Renal pelvis (tissue), 1 donor: ENCODE measurements at regions not wholly inside any gene's neighbourhood (a gene's known extent, or its start where the extent isn't known, plus 50 kb on each side); places are given as distances from the start of the nearest gene placed in this dataset.

Experiments used
- DNase-seq: peaks from one replicate; pipeline ENCODE4 v3.0.0-alpha.2; 2013

DNA sequence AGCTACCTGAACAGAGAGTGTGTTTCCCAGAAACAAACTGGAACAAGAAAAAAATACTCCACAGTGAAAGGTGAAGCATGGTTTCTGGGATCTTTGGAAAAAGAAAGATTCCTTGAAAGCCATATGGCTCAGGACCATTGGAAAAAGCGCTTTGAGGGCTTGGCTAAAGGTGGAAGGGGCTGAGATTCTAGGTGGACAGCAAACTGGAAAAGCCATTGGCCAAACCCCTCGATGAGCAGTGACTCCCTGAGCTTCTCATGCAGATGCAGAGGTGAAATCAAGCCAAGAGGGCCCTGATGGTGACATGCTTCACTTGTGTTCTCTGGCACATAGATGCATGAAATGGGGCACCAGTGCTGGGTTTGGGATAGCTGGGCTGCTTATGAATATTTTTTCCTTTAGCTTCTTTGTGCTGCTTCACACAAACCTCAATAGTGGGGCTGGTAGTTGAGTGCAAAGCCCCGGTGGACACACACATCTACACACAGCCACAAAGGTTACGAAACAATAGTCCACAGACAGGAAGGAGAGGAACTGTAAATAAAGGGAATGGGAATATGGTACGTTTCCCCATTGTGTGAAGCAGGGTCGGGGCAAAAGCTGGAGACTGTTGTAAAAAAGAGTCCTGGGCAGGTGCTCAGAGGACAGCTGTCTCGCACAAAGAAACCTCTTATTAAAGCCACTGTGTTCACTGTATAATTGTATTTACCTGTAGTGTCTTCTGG lies 117.8 kb downstream of the FOXA2 start:
- DNase-seq = no peak

DNA sequence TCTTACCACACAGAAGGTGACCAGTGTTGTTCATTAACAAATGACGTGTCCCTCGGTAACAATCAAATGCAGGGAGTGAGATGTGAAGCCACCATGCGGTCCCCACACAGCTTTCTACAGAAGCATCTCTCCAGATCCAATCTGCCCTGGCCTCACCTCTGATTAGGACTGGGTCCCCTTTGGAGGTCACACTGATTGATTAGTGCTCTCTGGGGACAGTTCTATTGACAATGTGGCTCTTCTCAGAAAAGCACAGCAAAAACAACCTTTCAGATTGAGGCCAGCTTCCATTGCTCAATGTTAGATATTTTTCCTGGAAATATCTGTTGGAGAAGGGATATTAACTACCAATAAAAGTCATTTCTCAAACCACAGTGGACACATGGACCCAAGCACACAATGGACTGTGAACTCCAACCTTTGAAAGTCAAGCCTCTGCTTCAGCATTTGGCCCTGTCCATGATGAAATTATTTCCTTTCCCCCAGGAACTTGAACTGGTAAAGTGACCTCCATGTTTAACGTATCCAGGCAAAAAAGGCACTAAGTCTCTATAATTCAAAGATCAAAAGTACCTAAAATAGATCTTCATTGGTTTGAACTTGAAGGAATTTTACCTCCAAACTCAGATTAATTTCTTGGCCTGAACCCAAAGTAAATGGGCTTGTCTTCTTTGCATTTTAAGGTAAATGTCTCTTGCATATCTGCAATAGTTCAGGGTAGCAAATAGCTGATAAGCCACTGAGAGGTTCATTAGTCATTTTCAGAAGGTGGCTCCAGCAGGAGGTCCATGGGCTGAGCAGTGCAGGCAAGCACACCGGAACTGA lies 118.5 kb downstream of the FOXA2 start:
- DNase-seq = no peak

DNA sequence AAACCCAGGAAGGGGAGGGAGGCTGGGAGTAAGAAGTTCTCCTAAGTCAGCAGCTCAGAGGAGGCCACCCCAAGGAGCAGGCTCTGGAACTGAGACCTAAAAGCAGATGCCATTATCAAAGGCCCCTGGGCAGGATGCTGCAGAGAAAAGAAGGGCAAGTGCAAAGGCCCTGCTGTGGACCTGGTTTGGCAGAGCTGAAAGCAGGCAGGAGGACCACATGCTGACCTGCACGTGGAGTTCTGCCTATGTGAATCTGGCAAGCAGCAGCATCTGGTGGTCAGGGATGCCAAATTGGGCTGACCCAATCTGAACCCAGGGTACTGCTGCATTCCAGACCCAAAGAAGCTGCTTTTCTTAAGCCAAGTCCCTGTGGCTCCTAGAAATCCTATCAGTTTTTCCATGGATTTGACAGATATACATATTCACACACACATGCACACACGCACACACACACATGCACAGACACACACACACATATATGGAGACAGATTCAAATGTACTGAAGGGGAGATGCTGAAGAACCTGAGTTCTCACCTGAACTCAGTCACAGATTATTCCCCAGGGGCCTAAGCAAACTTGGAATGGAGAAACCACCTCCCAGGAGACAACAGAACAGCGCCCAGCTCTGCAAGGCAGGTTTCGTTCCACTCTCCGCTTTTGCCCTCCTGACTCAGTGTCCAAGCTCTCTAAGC lies 119.9 kb downstream of the FOXA2 start:
- DNase-seq = no peak

DNA sequence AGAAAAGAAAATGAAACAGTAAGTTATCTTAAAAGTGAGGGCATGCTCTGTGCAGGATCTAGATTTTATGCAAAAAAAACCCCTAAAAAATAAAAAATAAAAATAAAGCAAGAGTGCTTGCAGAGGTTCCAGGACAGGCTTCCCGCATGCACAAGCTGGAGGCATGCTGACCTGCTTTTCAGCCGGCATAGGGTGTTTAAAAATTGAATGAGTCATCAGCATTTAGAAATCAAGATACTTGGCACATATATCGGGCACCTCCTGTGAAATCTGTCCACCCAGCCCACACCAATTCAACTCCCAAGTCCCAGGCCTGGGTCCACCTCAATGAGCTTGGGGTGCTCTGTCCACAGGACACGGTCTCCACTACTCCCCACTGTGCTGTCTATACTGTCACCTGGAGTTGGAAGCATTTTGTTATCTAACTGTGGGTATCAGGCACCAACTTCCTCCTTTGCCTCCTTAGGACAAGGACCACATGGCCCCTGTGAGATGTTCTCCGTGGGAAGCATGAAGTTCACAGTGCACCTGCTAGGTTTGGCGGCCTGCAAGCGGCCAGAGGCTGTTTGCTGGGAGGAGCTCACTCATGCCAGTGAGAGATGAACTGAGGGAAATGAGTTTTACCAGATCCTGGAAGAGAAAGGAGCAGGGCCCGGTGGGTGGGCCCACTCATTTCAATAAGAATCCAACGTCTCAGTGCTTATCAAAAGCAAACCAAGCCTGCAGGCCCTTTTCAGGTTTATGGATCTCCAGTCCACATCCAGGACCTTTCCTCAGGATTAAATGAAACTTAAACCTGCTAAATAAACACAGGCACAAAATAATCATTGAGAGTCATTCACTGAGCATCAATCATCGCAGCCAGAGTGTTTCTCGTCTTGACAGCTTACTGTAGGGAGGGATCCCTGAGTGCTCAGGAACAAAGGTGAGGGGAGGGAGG lies 121.1 kb downstream of the FOXA2 start:
- no peak for DNase-seq

DNA sequence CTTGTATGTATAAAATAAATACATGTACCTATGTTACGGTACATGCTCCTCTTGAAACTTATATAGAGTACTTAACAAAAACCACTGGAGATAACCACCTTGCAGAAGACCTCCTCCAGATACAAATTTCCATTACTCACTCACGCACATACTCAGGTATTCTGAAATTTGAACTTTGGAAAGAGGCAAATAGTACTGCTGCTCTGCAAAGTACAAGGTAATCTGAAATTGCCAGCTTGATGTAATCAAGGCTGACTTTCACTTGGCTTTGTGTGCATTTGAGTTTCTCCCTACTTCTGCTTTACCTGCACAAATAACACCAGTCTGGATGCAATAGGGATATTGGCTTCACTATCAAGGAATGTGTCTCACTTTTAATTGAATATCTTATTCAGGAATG lies 123.6 kb downstream of the FOXA2 start:
- DNase-seq = no peak

DNA sequence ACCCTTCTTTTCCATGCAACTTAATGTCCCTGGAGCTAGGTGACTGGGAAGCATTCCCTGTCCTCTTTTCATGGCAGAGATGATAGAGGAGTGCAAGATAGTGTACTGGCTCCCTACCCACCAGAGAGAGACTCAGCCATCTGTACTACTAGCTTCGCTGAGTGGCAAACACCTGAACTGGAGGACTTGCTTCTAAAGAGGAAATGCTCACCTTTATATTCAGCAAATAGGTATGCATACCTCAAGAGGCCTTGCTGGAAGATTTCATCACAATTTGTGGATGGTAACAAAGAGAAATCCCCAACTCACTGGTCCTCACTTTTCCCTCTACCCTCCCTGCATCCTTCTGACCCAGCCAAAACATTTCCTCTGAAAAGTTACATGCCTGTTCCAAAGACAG lies 124.1 kb downstream of the FOXA2 start:
- no peak for DNase-seq

DNA sequence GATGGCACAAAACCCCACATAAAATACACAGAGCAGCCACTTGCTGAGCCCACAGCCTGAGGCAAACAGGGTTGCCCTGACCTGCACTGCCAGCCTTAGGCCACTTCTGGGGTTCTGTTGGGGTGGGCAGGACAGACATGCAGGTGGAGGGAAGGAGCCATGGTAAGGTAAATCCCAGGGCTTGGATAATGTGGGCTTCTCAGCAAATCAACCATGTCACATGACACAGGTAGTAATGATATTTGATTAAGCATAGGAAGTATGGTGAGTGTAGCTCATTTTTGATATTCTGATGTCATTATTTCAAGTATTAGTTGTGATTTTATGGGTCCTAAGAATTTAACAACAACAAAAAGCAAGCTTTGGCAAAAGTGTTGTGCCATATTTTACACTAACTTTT lies 124.6 kb downstream of the FOXA2 start:
- no peak for DNase-seq

DNA sequence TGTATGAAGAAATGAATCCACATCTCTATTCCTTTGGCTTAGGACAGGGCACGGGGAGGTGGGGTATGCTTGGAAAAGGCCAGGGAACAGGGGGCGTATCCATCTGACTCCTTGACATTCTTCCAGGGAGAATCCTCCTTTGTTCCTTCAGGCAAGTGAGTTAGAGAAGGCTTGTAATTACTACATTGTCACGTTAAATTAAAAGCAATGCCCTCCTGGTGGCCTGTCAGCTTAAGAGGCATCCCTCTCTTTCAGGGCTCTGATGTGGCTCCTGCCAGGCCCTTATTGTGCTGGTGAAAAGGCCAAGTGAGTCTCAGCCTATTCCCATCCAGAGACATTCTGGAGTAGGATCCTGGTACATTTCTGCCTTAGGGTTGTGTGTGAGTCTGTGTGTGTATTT lies 128.3 kb downstream of the FOXA2 start:
- DNase-seq = no peak

DNA sequence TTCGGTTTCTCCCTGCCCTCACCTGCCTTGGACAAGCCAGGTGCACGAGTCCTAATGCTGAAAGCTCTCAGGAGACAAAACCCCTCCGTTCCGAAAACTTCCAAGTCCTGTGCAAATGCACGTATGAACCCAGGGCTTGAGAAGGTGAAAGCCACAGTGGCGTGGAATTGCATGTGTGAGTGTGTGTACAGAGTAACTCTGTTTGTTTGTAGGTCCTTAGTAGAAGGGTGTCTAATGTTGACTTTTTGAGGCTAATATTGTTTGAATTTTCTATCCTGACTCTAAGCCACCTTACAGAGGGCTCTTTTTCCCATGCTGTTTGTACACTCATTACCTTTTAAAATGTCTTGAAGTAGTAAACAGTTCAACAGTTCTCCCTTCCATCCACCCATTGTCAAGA lies 129.1 kb downstream of the FOXA2 start:
- no peak for DNase-seq

DNA sequence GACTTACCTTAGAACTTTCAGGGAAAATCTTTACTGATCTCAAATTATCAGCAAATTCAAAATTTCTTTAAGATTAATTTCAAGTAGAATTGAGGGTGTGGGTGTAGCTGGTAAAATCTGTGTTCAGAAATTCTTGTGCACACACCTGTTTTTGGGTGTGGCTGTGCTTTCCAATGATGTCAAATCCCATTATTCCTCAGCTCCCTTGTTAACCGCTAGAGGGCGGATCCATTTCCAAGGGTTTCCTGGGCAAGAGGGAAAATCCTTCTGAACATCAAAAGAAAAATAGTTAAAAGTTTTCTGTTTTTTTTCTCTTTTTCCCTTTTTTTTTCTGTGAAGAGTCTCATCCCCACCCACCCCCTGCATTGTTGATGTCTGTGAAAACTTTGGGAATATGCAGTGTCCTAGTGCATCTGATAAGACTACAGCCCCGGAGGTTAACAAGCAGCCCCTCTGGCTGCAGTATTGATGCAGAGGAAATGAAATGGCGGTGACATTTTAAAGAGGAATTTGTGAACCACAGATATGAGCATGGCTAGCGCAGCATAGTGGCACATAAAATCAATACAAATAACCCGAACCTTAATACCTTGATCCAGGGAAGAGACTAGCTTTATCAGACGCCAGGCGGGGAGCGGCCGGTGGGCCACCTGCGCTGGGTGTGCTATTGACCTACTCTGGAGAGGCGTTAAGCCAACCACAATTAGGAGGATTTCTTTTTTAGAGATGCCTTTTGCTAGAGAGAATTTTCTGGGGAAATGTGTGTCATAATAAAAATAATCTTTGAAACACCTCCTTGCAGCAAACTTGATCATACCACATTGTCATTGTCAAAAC lies 130.9 kb downstream of the FOXA2 start:
- DNase-seq = no peak

DNA sequence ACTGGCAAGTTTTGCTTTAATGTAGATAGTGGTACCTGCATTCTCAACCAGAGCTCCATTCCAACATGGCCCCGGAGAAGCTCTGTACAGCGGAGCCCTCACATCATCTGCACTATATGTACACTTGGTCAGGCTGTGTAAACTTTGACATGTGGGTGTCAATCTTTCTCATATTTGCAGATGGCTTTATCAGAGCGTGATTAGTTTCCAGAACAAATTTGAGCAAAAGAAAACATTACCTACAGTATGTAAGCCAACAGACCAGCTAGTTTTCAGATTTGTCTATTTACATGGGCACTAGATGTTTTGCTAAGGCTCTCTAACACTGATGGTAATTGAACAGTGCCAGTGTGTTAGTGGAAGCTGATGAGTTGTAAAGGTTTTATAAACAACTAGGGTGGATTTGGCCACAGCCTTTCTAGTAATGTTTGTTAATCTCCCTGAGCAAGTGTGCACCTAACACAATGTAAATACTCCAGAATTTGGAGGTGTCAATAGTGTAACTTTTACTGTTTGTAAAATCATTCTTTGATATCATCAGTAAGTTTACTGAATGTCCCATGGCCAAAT lies 131.8 kb downstream of the FOXA2 start:
- DNase-seq = no peak

DNA sequence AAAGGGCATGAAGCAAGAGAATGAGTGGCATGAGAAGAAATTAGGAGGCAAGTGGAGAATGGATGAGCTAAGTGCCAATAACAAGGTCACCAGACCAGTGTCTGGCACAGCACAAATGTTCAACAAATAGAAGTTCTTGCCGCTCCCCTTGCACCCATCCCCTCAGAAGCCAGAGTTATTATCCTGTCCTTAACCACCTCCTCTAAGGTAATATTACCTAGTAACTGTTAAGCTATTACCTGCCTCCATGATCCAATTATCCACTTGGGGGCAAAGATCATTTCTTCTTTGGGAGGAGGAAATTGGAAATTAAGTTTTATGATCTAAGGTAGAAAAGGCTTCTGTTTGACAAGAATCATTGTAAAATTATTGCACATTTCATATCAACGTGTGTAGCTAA lies 133.8 kb downstream of the FOXA2 start:
- no peak for DNase-seq

DNA sequence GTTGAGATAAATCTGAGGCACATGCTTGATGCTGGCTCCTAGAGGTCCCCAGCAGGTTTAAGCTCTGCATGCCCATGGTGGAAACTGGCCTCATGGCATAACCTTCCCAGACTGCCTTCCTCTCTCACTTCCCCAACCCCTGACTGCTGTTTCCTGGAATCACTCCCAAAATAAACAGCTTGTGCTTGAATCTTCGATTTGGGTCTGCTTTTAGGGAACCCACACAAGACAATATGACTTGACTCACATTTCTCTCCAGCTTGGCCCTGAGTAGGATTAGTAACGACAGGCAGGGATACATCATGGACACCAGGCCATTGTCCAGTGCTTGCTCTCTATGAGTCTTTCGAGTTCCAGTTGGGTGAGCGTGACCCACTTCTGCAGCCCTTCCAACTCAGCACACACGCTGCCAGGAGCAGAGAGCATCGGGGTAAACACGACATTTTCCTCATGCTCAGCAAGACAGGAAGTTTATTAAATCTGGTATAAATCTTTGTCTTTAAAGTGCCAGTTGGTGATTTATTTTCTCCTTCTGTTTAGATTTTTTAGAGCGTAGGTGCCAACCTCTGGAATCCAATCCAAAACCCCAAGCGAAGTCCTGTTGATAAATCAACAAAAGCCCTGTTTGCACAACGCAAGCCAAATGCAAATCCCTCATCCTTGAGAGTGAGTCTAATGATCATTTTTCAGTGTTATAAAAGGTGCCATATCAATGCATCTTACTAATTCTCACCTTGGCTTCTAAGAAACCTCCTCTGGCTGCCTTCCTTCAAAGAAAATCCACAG lies 135.0 kb downstream of the FOXA2 start:
- DNase-seq = no peak

DNA sequence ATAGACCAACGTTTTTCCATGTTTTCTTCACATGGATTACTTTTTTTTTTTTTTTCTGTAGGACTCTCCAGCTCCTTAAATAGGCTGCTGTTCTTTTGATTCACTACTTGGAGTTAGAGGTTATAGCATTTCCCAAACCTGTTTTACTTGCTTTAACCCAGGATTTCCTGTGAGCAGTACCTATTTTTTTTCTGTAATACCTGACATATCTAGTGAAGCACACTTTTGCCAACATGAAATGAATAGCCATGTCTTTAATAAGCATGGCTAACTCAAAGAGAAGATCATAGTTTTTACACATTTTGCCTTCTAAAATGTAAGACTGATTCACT lies 137.0 kb downstream of the FOXA2 start:
- no peak for DNase-seq

DNA sequence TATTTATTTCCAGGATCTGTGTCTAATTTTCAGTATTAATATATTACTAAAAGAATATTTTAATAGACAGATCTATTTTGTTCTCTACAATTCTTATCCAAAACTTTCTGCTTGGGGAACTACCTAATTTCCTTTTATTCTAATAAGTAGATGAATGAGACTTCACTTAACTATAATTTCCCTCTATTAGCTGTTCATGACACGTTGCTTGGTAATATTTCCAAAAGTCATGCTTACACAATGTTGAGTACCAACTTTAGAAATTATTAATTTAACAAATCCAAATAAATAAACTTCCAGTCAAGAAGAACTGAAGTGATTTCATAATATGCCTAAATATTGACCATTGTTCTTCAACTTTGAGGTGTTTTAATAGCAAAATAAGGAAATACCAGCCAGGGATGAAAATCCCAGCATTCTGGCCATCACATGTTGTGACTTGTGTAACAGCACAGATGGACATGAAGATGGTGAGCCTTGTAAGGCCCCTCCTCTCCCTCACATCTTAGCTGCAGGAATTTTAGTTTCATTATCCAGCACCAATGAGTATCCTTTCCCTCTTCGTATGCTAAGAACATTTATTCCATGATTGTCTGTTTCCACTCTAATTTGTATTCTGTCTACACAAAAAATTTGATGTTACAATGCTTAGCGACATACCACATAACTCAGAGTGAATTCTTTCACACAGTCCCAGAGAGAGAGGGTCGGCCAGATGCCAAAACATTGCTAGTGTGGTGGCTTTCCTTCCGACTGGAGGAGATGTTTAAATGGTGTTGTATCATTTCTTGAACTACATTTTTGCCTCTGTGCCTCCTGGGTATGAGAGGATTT lies 137.5 kb downstream of the FOXA2 start:
- DNase-seq = no peak

DNA sequence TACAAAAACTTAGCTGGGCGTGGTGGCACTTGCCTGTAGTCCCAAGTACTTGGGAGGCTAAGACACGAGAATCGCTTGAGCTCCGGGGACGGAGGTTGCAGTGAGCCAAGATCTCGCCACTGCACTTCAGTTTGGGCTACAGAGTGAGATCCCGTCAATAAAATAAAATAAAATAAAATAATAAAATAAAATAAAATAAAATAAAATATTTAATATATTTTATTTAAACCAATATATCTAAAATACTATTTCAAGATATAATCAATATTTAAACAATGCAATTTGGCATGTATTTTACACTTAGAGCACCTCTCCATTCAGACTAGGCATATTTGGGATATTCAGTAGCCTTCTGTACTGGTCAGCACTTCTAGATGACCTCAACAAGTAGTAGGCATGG lies 142.1 kb downstream of the FOXA2 start:
- no peak for DNase-seq

DNA sequence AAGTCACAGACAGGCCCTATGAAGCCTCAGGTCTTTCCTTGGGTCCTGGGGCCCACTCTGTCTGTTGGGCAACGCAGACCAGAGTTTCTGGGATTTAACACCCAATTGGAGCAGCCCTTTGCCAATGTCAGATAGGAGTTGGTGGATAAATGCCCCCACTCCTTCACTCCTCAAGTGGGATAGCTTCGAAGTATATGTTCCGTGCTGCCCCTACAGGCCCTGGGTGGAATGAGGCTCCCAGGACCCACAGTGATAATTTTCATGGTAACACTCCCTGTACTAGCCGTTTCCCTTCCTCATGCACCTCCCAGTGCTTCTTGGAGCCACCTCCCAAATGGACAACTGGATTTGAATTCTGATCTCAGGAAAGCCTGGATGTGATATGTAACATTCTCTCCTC lies 145.4 kb downstream of the FOXA2 start:
- DNase-seq = no peak

DNA sequence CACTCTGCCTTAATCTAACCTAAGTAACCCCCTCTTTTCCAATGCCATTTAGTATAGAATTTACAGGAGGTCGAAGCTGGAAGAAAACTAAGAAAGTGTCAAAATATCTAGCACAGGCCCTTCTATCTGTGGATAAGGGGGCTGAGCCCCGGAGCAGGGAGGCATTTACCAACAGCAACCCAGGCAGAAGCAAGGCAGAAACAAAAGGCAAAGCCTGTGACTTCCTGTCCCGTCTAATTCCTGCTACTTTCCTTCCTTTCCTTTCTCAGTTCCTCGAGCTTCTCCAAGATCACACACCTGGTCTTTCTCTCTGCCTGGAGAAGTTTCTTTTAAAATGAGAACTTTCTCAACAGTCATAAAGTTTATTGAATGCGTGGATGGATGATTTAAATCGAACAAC lies 146.0 kb downstream of the FOXA2 start:
- no peak for DNase-seq

DNA sequence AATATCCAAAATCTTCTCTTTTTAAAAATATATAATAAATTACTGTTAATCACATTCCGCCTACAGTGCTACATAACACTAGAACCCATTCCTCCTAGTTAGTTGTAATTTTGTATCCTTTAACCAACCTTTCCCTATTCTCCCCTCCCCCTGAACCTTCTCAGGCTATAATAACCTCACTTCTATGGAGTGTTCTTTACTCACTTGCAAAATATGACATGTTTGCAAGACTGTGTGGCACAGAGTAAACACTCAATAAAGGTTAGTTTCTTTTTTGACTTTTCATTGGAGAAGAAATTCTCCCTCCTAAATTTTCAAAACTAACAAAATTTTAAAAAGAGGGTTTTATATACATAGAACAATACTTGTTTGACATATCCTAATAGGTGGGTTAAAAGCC lies 147.0 kb downstream of the FOXA2 start:
- DNase-seq = no peak
